H9 (cell line): ENCODE measurements at regions not wholly inside any gene's neighbourhood (a gene's known extent, or its start where the extent isn't known, plus 50 kb on each side); places are given as distances from the start of the nearest gene placed in this dataset.

Experiments
- DNase-seq: peaks from one replicate; pipeline ENCODE4 v3.0.0-alpha.2; 2017
- H2AFZ ChIP-seq: one replicate; pipeline ENCODE4 v1.6.1; 2013; ENCODE audit warnings: mild to moderate bottlenecking, low read length, control low read depth, moderate library complexity
- H2AK5ac ChIP-seq: 2 replicates; pipeline ENCODE4 v1.6.1; 2013; ENCODE audit warnings: low read length, control low read depth, mixed read lengths; ENCODE audit not compliant: insufficient read length
- H2BK120ac ChIP-seq: one replicate; pipeline ENCODE4 v1.6.1; 2013; ENCODE audit warnings: low read depth, mild to moderate bottlenecking, low read length, control low read depth, inconsistent platforms; ENCODE audit not compliant: poor library complexity, severe bottlenecking
- H2BK12ac ChIP-seq: 2 replicates; pipeline ENCODE4 v1.6.1; 2013; ENCODE audit warnings: low read length, control low read depth, mixed read lengths, low read depth; ENCODE audit not compliant: insufficient read length
- H2BK15ac ChIP-seq: 2 replicates; pipeline ENCODE4 v1.6.1; 2013; ENCODE audit warnings: low read depth, low read length, control low read depth
- H2BK20ac ChIP-seq: one replicate; pipeline ENCODE4 v1.6.1; 2013; ENCODE audit warnings: low read depth, mild to moderate bottlenecking, low read length, control low read depth, inconsistent platforms; ENCODE audit not compliant: poor library complexity, severe bottlenecking
- H2BK5ac ChIP-seq: 2 replicates; pipeline ENCODE4 v1.6.1; 2013; ENCODE audit warnings: low read length, control low read depth, mixed read lengths; ENCODE audit not compliant: insufficient read length
- H3K14ac ChIP-seq: 2 replicates; pipeline ENCODE4 v1.6.1; 2013; ENCODE audit warnings: low read length, control low read depth; ENCODE audit not compliant: insufficient read depth
- H3K18ac ChIP-seq: 2 replicates; pipeline ENCODE4 v1.6.1; 2013; ENCODE audit warnings: low read depth, mild to moderate bottlenecking, mixed read lengths, low read length, control low read depth; ENCODE audit not compliant: insufficient read length
- H3K23ac ChIP-seq: 2 replicates; pipeline ENCODE4 v1.6.1; 2013; ENCODE audit warnings: low read length, control low read depth, mixed read lengths, low read depth; ENCODE audit not compliant: insufficient read length
- H3K23me2 ChIP-seq: 2 replicates; pipeline ENCODE4 v1.6.1; 2013; ENCODE audit warnings: low read depth, mild to moderate bottlenecking, mixed read lengths, low read length, control low read depth; ENCODE audit not compliant: insufficient read length, poor library complexity, severe bottlenecking
- H3K27ac ChIP-seq: 2 replicates; pipeline ENCODE4 v1.5.1; 2013; ENCODE audit warnings: low read length, control low read depth, mixed read lengths, low read depth; ENCODE audit not compliant: insufficient read length
- H3K27me3 ChIP-seq: 2 replicates; pipeline ENCODE4 v1.6.1; 2013; ENCODE audit warnings: low read length, control low read depth, inconsistent platforms; ENCODE audit not compliant: insufficient read depth
- H3K4ac ChIP-seq: 2 replicates; pipeline ENCODE4 v1.6.1; 2013; ENCODE audit warnings: low read depth, mild to moderate bottlenecking, control low read depth, inconsistent platforms, low read length, moderate library complexity
- H3K4me1 ChIP-seq: 2 replicates; pipeline ENCODE4 v1.6.1; 2013; ENCODE audit warnings: low read length, control low read depth, inconsistent platforms; ENCODE audit not compliant: insufficient read depth
- H3K4me2 ChIP-seq: 2 replicates; pipeline ENCODE4 v1.6.1; 2013; ENCODE audit warnings: low read length, control low read depth, mixed read lengths; ENCODE audit not compliant: insufficient read length, insufficient read depth
- H3K56ac ChIP-seq: 2 replicates; pipeline ENCODE4 v1.6.1; 2013; ENCODE audit warnings: low read depth, mild to moderate bottlenecking, mixed read lengths, low read length, control low read depth; ENCODE audit not compliant: insufficient read length
- H3K79me1 ChIP-seq: 2 replicates; pipeline ENCODE4 v1.6.1; 2013; ENCODE audit warnings: low read depth, mild to moderate bottlenecking, moderate library complexity, low read length, control low read depth, inconsistent platforms; ENCODE audit not compliant: insufficient read depth, poor library complexity, severe bottlenecking
- H3K79me2 ChIP-seq: 2 replicates; pipeline ENCODE4 v1.6.1; 2013; ENCODE audit warnings: low read length, control low read depth, inconsistent platforms; ENCODE audit not compliant: insufficient read depth
- H3K9ac ChIP-seq: 2 replicates; pipeline ENCODE4 v1.6.1; 2013; ENCODE audit warnings: low read length, control low read depth, mixed read lengths; ENCODE audit not compliant: insufficient read length; ENCODE audit errors: extremely low read depth
- H3K9me3 ChIP-seq: one replicate; pipeline ENCODE4 v1.6.1; 2013; ENCODE audit warnings: low read depth, low read length, inconsistent platforms; ENCODE audit not compliant: control insufficient read depth
- H3T11ph ChIP-seq: one replicate; pipeline ENCODE4 v1.6.1; 2013; ENCODE audit warnings: mild to moderate bottlenecking, low read length, control low read depth, inconsistent platforms
- H4K20me1 ChIP-seq: one replicate; pipeline ENCODE4 v1.6.1; 2013; ENCODE audit not compliant: control insufficient read depth, insufficient read length, insufficient read depth
- H4K5ac ChIP-seq: 2 replicates; pipeline ENCODE4 v1.6.1; 2013; ENCODE audit warnings: low read depth, mild to moderate bottlenecking, mixed read lengths, low read length, control low read depth; ENCODE audit not compliant: insufficient read length
- H4K8ac ChIP-seq: replicated peaks from 2 replicates; pipeline ENCODE4 v1.6.1; 2013; ENCODE audit warnings: low read length, control low read depth, mixed read lengths, low read depth; ENCODE audit not compliant: insufficient read length
- H4K91ac ChIP-seq: 2 replicates; pipeline ENCODE4 v1.6.1; 2013; ENCODE audit warnings: low read depth, mild to moderate bottlenecking, moderate library complexity, mixed read lengths, low read length, control low read depth; ENCODE audit not compliant: insufficient read length
- H3K27ac Mint-ChIP-seq, 3 experiments: 2 replicates in 2 of 3; 3 replicates in 1 of 3; pipeline ENCODE4 v1.8.0; 2020 to 2021; ENCODE audit warnings: mixed read lengths in 3 of 3, mild to moderate bottlenecking in 1 of 3, moderate library complexity in 1 of 3
- H3K27me3 Mint-ChIP-seq: 2 replicates; pipeline ENCODE4 v1.8.0; 2021; ENCODE audit warnings: low read depth, mild to moderate bottlenecking, moderate library complexity, mixed read lengths
- H3K36me3 Mint-ChIP-seq, 3 experiments: 2 replicates in 2 of 3; 3 replicates in 1 of 3; pipeline ENCODE4 v1.8.0; 2020 to 2021; ENCODE audit warnings: low read depth in 3 of 3, mixed read lengths in 3 of 3; ENCODE audit not compliant: insufficient read depth in 1 of 3
- H3K4me1 Mint-ChIP-seq, 2 experiments: 2 replicates each; pipeline ENCODE4 v1.8.0; 2020; ENCODE audit warnings: mixed read lengths in 2 of 2
- H3K4me3 Mint-ChIP-seq, 2 experiments: 2 replicates in 1 of 2; 3 replicates in 1 of 2; pipeline ENCODE4 v1.8.0; 2020 to 2021; ENCODE audit warnings: mild to moderate bottlenecking in 2 of 2, mixed read lengths in 2 of 2, moderate library complexity in 1 of 2
- H3K9me3 Mint-ChIP-seq, 2 experiments: 2 replicates in 1 of 2; 3 replicates in 1 of 2; pipeline ENCODE4 v1.8.0; 2020; ENCODE audit warnings: mild to moderate bottlenecking in 2 of 2, mixed read lengths in 2 of 2, moderate library complexity in 1 of 2
- CTCF ChIP-seq: fragments of 200-600 bp; sonication (generic); conservative IDR thresholded peaks from 3 replicates; pipeline ENCODE4 v1.8.0; 2021; ENCODE audit warnings: antibody characterized with exemption, mild to moderate bottlenecking
- WGBS: extraction: QIAGEN DNeasy Blood & Tissue Kit; methylation state at CpG from one replicate; pipeline ENCODE4 v1.1.7; 2013; ENCODE audit warnings: missing lambda C conversion rate, low lambda C conversion rate, mixed read lengths; ENCODE audit not compliant: insufficient read length; ENCODE audit errors: extremely low coverage; 5-methylcytosine and 5-hydroxymethylcytosine counted together

GRCh38 chr3:135453326-135453725 lies 512.2 kb upstream of the PPP2R3A start:
- H4K91ac ChIP-seq = no peak overlapping the region
- no peak overlapping the region for H3K18ac ChIP-seq
- no CpG with 5 or more reads among the region's 6 CpGs for WGBS
- H3K23me2 ChIP-seq = no peaks in the 10 kb centered on the region
- no peak overlapping the region for H4K5ac ChIP-seq
- TF ChIP-seq CTCF = no peak
- no peak overlapping the region for H2BK12ac ChIP-seq
- H3K4me1 Mint-ChIP-seq = peaks cover 20% of the 10 kb centered on the region in 2 experiments
- H2AFZ ChIP-seq = no peak overlapping the region
- H3K27ac Mint-ChIP-seq = no peak overlapping the region
- H3K23ac ChIP-seq = no peak overlapping the region
- H3K4me1 ChIP-seq = peaks cover 4% of the 10 kb centered on the region; the same call in 1 of the 2 replicates
- no peaks in the 10 kb centered on the region for H3K79me1 ChIP-seq
- no peak overlapping the region for H2BK120ac ChIP-seq
- no peak overlapping the region for H3K4me3 Mint-ChIP-seq
- no peaks in the 10 kb centered on the region for H3K79me2 ChIP-seq
- DNase-seq = no peak
- H3K4ac ChIP-seq = no peak overlapping the region
- no peak overlapping the region for H2BK5ac ChIP-seq
- H3K4me2 ChIP-seq = no peak overlapping the region
- no peaks in the 10 kb centered on the region for H3K27me3 ChIP-seq
- no peak overlapping the region; the same call in 1 of the 2 replicates for H3K14ac ChIP-seq
- H3K27me3 Mint-ChIP-seq = peaks cover 8% of the 10 kb centered on the region
- H3K27ac ChIP-seq = no peak overlapping the region
- no peaks in the 10 kb centered on the region for H3K9me3 ChIP-seq
- H3K56ac ChIP-seq = no peak overlapping the region
- H3K36me3 Mint-ChIP-seq = peaks cover 0 to 8% (median 0%) of the 10 kb centered on the region in 3 experiments; a peak in 2 of 7 replicates
- H4K20me1 ChIP-seq = no peaks in the 10 kb centered on the region
- H3T11ph ChIP-seq = no peak overlapping the region
- no peak overlapping the region for H2BK20ac ChIP-seq
- H3K9ac ChIP-seq = no peak overlapping the region
- no peak overlapping the region for H4K8ac ChIP-seq
- H2BK15ac ChIP-seq = no peak overlapping the region
- no peak overlapping the region for H2AK5ac ChIP-seq
- peaks cover 0 to 7% of the 10 kb centered on the region in 2 experiments; a peak in 3 of 5 replicates for H3K9me3 Mint-ChIP-seq
